Ishikawa (cell line): ENCODE measurements at regions not wholly inside any gene's neighbourhood (a gene's known extent, or its start where the extent isn't known, plus 50 kb on each side); places are given as distances from the start of the nearest gene placed in this dataset.

Experiments
- EP300 ChIP-seq: IDR thresholded peaks from 2 replicates; pipeline ENCODE4 v1.6.1; 2012; ENCODE audit warnings: borderline replicate concordance
- MAX ChIP-seq: IDR thresholded peaks from 2 replicates; pipeline ENCODE4 v1.6.1; 2012
- REST ChIP-seq: IDR thresholded peaks from 2 replicates; pipeline ENCODE4 v1.6.1; 2012; ENCODE audit warnings: low read depth, mild to moderate bottlenecking
- TCF12 ChIP-seq: IDR thresholded peaks from 2 replicates; pipeline ENCODE4 v1.6.1; 2012; ENCODE audit warnings: low read depth
- TEAD4 ChIP-seq: IDR thresholded peaks from 2 replicates; pipeline ENCODE4 v1.6.1; 2012

GRCh38 chr2:217693363-217693762 lies 309.4 kb downstream of the TNS1 start:
- TF ChIP-seq TEAD4 (no peak), EP300 (no peak), MAX (no peak), REST (no peak), TCF12 (no peak)
